ENCODE measurements at regions not wholly inside any gene's neighbourhood (a gene's known extent, or its start where the extent isn't known, plus 50 kb on each side); places are given as distances from the start of the nearest gene placed in this dataset.

GRCh38 chr2:15853903-15854302 lies 86.4 kb upstream of the MYCN start:
- no peak for FAIRE-seq
- TF ChIP-seq TAF1 (IDR thresholded peaks at IDR 0.05; ENCODE audit: borderline replicate concordance, low read depth, low read length) (no peak), POLR2AphosphoS5 (IDR thresholded peaks at IDR 0.05; ENCODE audit: low read depth, low read length) (no peak), POLR2A (IDR thresholded peaks at IDR 0.05; ENCODE audit: low read depth, low read length) (no peak)

GRCh38 chr2:15855766-15856260 lies 84.5 kb upstream of the MYCN start:
- TF ChIP-seq TAF1 (IDR thresholded peaks at IDR 0.05; ENCODE audit: borderline replicate concordance, low read depth, low read length) (no peak), POLR2A (IDR thresholded peaks at IDR 0.05; ENCODE audit: low read depth, low read length) (no peak), POLR2AphosphoS5 (IDR thresholded peaks at IDR 0.05; ENCODE audit: low read depth, low read length) (no peak)
- no peak for DNase-seq (ENCODE audit: insufficient read length)
- FAIRE-seq: no peak

More at GRCh38 chr2:15853903-15854302, 86.4 kb upstream of the MYCN start:
- no peak for DNase-seq (ENCODE audit: insufficient read length)

GRCh38 chr2:15856318-15856717 lies 84.0 kb upstream of the MYCN start:
- FAIRE-seq (no peak), DNase-seq (ENCODE audit: insufficient read length) (no peak)
- no peak for TF ChIP-seq POLR2A (IDR thresholded peaks at IDR 0.05; ENCODE audit: low read depth, low read length)
- no peak for TF ChIP-seq TAF1 (IDR thresholded peaks at IDR 0.05; ENCODE audit: borderline replicate concordance, low read depth, low read length)
- TF ChIP-seq POLR2AphosphoS5 (IDR thresholded peaks at IDR 0.05; ENCODE audit: low read depth, low read length): no peak

GRCh38 chr2:15858466-15858865 lies 81.9 kb upstream of the MYCN start:
- no peak for TF ChIP-seq POLR2AphosphoS5 (IDR thresholded peaks at IDR 0.05; ENCODE audit: low read depth, low read length)
- no peak for TF ChIP-seq POLR2A (IDR thresholded peaks at IDR 0.05; ENCODE audit: low read depth, low read length)
- TF ChIP-seq TAF1 (IDR thresholded peaks at IDR 0.05; ENCODE audit: borderline replicate concordance, low read depth, low read length): no peak
- FAIRE-seq: no peak
- DNase-seq (ENCODE audit: insufficient read length): no peak

- no peak for FAIRE-seq
- TF ChIP-seq POLR2A (IDR thresholded peaks at IDR 0.05; ENCODE audit: low read depth, low read length): no peak
- no peak for TF ChIP-seq POLR2AphosphoS5 (IDR thresholded peaks at IDR 0.05; ENCODE audit: low read depth, low read length)
- TF ChIP-seq TAF1 (IDR thresholded peaks at IDR 0.05; ENCODE audit: borderline replicate concordance, low read depth, low read length): no peak
- no peak for DNase-seq (ENCODE audit: insufficient read length)
These were observed 80.2 kb upstream of the MYCN start for GRCh38 chr2:15860051-15860663.

GRCh38 chr2:15860760-15861159 lies 79.6 kb upstream of the MYCN start:
- TF ChIP-seq POLR2A (IDR thresholded peaks at IDR 0.05; ENCODE audit: low read depth, low read length) (no peak), TAF1 (IDR thresholded peaks at IDR 0.05; ENCODE audit: borderline replicate concordance, low read depth, low read length) (no peak)
- no peak for DNase-seq (ENCODE audit: insufficient read length)
- FAIRE-seq: no peak

- no peak for TF ChIP-seq POLR2AphosphoS5 (IDR thresholded peaks at IDR 0.05; ENCODE audit: low read depth, low read length)
- TF ChIP-seq POLR2A (IDR thresholded peaks at IDR 0.05; ENCODE audit: low read depth, low read length): no peak
- TF ChIP-seq TAF1 (IDR thresholded peaks at IDR 0.05; ENCODE audit: borderline replicate concordance, low read depth, low read length): no peak
- FAIRE-seq (no peak), DNase-seq (ENCODE audit: insufficient read length) (no peak)
These were observed 79.1 kb upstream of the MYCN start for GRCh38 chr2:15861172-15861822.

GRCh38 chr2:15861898-15862297 lies 78.5 kb upstream of the MYCN start:
- FAIRE-seq (no peak), DNase-seq (ENCODE audit: insufficient read length) (no peak)
- TF ChIP-seq POLR2AphosphoS5 (IDR thresholded peaks at IDR 0.05; ENCODE audit: low read depth, low read length) (no peak), POLR2A (IDR thresholded peaks at IDR 0.05; ENCODE audit: low read depth, low read length) (no peak), TAF1 (IDR thresholded peaks at IDR 0.05; ENCODE audit: borderline replicate concordance, low read depth, low read length) (no peak)

- TF ChIP-seq TAF1 (IDR thresholded peaks at IDR 0.05; ENCODE audit: borderline replicate concordance, low read depth, low read length): no peak
- TF ChIP-seq POLR2A (IDR thresholded peaks at IDR 0.05; ENCODE audit: low read depth, low read length): no peak
- no peak for TF ChIP-seq POLR2AphosphoS5 (IDR thresholded peaks at IDR 0.05; ENCODE audit: low read depth, low read length)
- FAIRE-seq (no peak), DNase-seq (ENCODE audit: insufficient read length) (no peak)
These were observed 77.3 kb upstream of the MYCN start for GRCh38 chr2:15863089-15863488.

GRCh38 chr2:15863494-15864175 lies 76.7 kb upstream of the MYCN start:
- no peak for TF ChIP-seq POLR2A (IDR thresholded peaks at IDR 0.05; ENCODE audit: low read depth, low read length)
- TF ChIP-seq TAF1 (IDR thresholded peaks at IDR 0.05; ENCODE audit: borderline replicate concordance, low read depth, low read length): no peak
- no peak for TF ChIP-seq POLR2AphosphoS5 (IDR thresholded peaks at IDR 0.05; ENCODE audit: low read depth, low read length)
- DNase-seq (ENCODE audit: insufficient read length): no peak
- FAIRE-seq: no peak

GRCh38 chr2:15864176-15864769 lies 76.1 kb upstream of the MYCN start:
- no peak for DNase-seq (ENCODE audit: insufficient read length)
- TF ChIP-seq TAF1 (IDR thresholded peaks at IDR 0.05; ENCODE audit: borderline replicate concordance, low read depth, low read length) (no peak), POLR2AphosphoS5 (IDR thresholded peaks at IDR 0.05; ENCODE audit: low read depth, low read length) (no peak), POLR2A (IDR thresholded peaks at IDR 0.05; ENCODE audit: low read depth, low read length) (no peak)
- no peak for FAIRE-seq

All from GM12892 (cell line).